GM20000 (cell line): ENCODE measurements at regions not wholly inside any gene's neighbourhood (a gene's known extent, or its start where the extent isn't known, plus 50 kb on each side); places are given as distances from the start of the nearest gene placed in this dataset.

Experiments used
- DNase-seq: peaks from one replicate; pipeline ENCODE4 v3.0.0; 2012; ENCODE audit warnings: low spot score
- TF ChIP-seq, protein P1 (sequence below): IDR thresholded peaks from 2 replicates; pipeline ENCODE4 v1.5.1; 2012; ENCODE audit warnings: mild to moderate bottlenecking, control low read depth; ENCODE audit errors: extremely low read depth, missing control alignments

GRCh38 chr9:7243838-7244237 lies 486.1 kb downstream of the KDM4C start:
- TF ChIP-seq, protein P1, sequence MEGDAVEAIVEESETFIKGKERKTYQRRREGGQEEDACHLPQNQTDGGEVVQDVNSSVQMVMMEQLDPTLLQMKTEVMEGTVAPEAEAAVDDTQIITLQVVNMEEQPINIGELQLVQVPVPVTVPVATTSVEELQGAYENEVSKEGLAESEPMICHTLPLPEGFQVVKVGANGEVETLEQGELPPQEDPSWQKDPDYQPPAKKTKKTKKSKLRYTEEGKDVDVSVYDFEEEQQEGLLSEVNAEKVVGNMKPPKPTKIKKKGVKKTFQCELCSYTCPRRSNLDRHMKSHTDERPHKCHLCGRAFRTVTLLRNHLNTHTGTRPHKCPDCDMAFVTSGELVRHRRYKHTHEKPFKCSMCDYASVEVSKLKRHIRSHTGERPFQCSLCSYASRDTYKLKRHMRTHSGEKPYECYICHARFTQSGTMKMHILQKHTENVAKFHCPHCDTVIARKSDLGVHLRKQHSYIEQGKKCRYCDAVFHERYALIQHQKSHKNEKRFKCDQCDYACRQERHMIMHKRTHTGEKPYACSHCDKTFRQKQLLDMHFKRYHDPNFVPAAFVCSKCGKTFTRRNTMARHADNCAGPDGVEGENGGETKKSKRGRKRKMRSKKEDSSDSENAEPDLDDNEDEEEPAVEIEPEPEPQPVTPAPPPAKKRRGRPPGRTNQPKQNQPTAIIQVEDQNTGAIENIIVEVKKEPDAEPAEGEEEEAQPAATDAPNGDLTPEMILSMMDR: no peak
- DNase-seq: no peak

DNA sequence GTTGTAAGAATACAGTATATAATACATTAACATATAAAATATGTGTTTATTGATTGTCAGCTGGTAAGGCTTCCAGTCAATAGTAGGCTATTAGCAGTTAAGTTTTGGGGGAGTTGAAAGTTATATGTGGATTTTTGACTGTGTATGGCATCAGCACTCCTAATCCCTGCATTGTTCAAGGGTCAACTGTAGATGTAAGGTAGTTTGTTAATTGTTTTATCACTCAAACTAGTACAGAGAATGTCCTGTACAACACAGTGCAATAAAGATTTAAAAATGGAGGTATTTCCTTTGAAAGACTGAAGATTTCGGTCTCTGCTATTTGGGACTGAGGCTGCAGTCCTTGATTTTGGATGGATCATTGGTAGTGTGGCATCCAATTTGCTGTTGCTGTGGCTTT lies 484.4 kb downstream of the KDM4C start:
- TF ChIP-seq, protein P1: no peak
- no peak for DNase-seq

GRCh38 chr9:7241694-7242093 lies 483.9 kb downstream of the KDM4C start:
- no peak for DNase-seq
- TF ChIP-seq, protein P1: no peak

- TF ChIP-seq, protein P1: no peak
- no peak for DNase-seq
Observed at GRCh38 chr9:7240569-7241311, 483.0 kb downstream of the KDM4C start.

- no peak for DNase-seq
- TF ChIP-seq, protein P1: no peak
Observed at GRCh38 chr9:7239708-7240107, 481.9 kb downstream of the KDM4C start.

- DNase-seq: no peak
- TF ChIP-seq, protein P1: no peak
Observed at GRCh38 chr9:7238247-7238637, 480.5 kb downstream of the KDM4C start.

- TF ChIP-seq, protein P1: no peak
- no peak for DNase-seq
Observed at GRCh38 chr9:7237473-7238246, 479.9 kb downstream of the KDM4C start.
